DMS 273 (cell line): ENCODE measurements at regions not wholly inside any gene's neighbourhood (a gene's known extent, or its start where the extent isn't known, plus 50 kb on each side); places are given as distances from the start of the nearest gene placed in this dataset.
"Not testable (repeated sequence)": the region's sequence is repeated elsewhere in the genome, so short reads cannot be mapped to it uniquely, and the experiment has no call there.

ENCODE experiments used
- DNase-seq: peaks from one replicate; lab custom pipeline; 2025; ENCODE audit not compliant: unreplicated experiment; lab: John Stamatoyannopoulos, UW

- no peak for DNase-seq
Measured at GRCh38 chr7:50251765-50252164, 52.8 kb upstream of the IKZF1 start.

- no peak for DNase-seq
Measured at GRCh38 chr7:50246551-50246950, 58.0 kb upstream of the IKZF1 start.

- not testable (repeated sequence) for DNase-seq
Measured at GRCh38 chr7:50242111-50242510, 62.4 kb upstream of the IKZF1 start.

GRCh38 chr7:50240699-50241098, 63.8 kb upstream of the IKZF1 start:
- not testable (repeated sequence) for DNase-seq

- DNase-seq, result peak; percentile 63
Measured at GRCh38 chr7:50229964-50230363, 74.6 kb upstream of the IKZF1 start.

- no peak for DNase-seq
Measured at GRCh38 chr7:50228148-50228547, 76.4 kb upstream of the IKZF1 start.

GRCh38 chr7:50227726-50228125, 76.8 kb upstream of the IKZF1 start:
- no peak for DNase-seq

- DNase-seq, result peak; percentile 39
Measured at GRCh38 chr7:50226669-50227068, 77.8 kb upstream of the IKZF1 start.

GRCh38 chr7:50226145-50226544, 78.4 kb upstream of the IKZF1 start:
- no peak for DNase-seq

GRCh38 chr7:50221433-50221832, 83.1 kb upstream of the IKZF1 start:
- DNase-seq, result no peak

GRCh38 chr7:50221028-50221427, 83.5 kb upstream of the IKZF1 start:
- no peak for DNase-seq

- DNase-seq, result no peak
Measured at GRCh38 chr7:50220273-50220672, 84.2 kb upstream of the IKZF1 start.

- no peak for DNase-seq
Measured at GRCh38 chr7:50217821-50218281, 86.7 kb upstream of the IKZF1 start.

- no peak for DNase-seq
Measured at GRCh38 chr7:50217401-50217800, 87.1 kb upstream of the IKZF1 start.

- no peak for DNase-seq
Measured at GRCh38 chr7:50216626-50217025, 87.9 kb upstream of the IKZF1 start.

GRCh38 chr7:50214771-50215170, 89.7 kb upstream of the IKZF1 start:
- DNase-seq, result no peak

GRCh38 chr7:50214126-50214670, 90.3 kb upstream of the IKZF1 start:
- no peak for DNase-seq

GRCh38 chr7:50213622-50214017, 90.9 kb upstream of the IKZF1 start:
- DNase-seq, result no peak

GRCh38 chr7:50212666-50213621, 91.6 kb upstream of the IKZF1 start:
- DNase-seq, result no peak

GRCh38 chr7:50212016-50212325, 92.5 kb upstream of the IKZF1 start:
- DNase-seq, result no peak

GRCh38 chr7:50211130-50212015, 93.1 kb upstream of the IKZF1 start:
- no peak for DNase-seq

- DNase-seq, result no peak
Measured at GRCh38 chr7:50210706-50211115, 93.8 kb upstream of the IKZF1 start.
